GM12892 (cell line): ENCODE measurements at regions not wholly inside any gene's neighbourhood (a gene's known extent, or its start where the extent isn't known, plus 50 kb on each side); places are given as distances from the start of the nearest gene placed in this dataset.
"Not testable (repeated sequence)": the region's sequence is repeated elsewhere in the genome, so short reads cannot be mapped to it uniquely, and the experiment has no call there.

Source experiments
- POLR2A ChIP-seq: IDR thresholded peaks from 2 replicates; pipeline ENCODE4 v1.6.1; 2011; ENCODE audit warnings: low read depth, low read length, control low read depth
- POLR2AphosphoS5 ChIP-seq: IDR thresholded peaks from 2 replicates; pipeline ENCODE4 v1.6.1; 2011; ENCODE audit warnings: low read depth, low read length, control low read depth

- TF ChIP-seq POLR2A, POLR2AphosphoS5: not testable (repeated sequence)
These were observed 76.2 kb upstream of the SRSF6 start for GRCh38 chr20:43381533-43381932.
